Choroid plexus epithelial cell (primary cell): ENCODE measurements at regions not wholly inside any gene's neighbourhood (a gene's known extent, or its start where the extent isn't known, plus 50 kb on each side); places are given as distances from the start of the nearest gene placed in this dataset.

ENCODE experiments used
- DNase-seq: peaks from one replicate; pipeline ENCODE4 v3.0.0-alpha.2; 2010; ENCODE audit warnings: low read depth
- H3K4me3 ChIP-seq: 2 replicates; pipeline ENCODE4 v1.5.1; 2011; ENCODE audit warnings: low read depth, mild to moderate bottlenecking, control low read depth, low read length, moderate library complexity
- CTCF ChIP-seq: conservative IDR thresholded peaks from 2 replicates; pipeline ENCODE4 v1.5.1; 2011; ENCODE audit warnings: low read depth, mild to moderate bottlenecking, control low read depth, inconsistent platforms, low read length, moderate library complexity

- H3K4me3 ChIP-seq, result no peak overlapping the region
- DNase-seq, result no peak
- TF ChIP-seq CTCF, result no peak
These were observed 643.4 kb upstream of the CDH2 start for GRCh38 chr18:28820353-28820752.

GRCh38 chr18:28816155-28816554 lies 639.2 kb upstream of the CDH2 start:
- no peak for DNase-seq
- no peak overlapping the region for H3K4me3 ChIP-seq
- TF ChIP-seq CTCF, result no peak

GRCh38 chr18:28814365-28814764 lies 637.4 kb upstream of the CDH2 start:
- DNase-seq, result no peak
- H3K4me3 ChIP-seq, result no peak overlapping the region
- no peak for TF ChIP-seq CTCF

GRCh38 chr18:28808373-28808772 lies 631.4 kb upstream of the CDH2 start:
- no peak for TF ChIP-seq CTCF
- no peak for DNase-seq
- H3K4me3 ChIP-seq, result no peak overlapping the region

- no peak for TF ChIP-seq CTCF
- DNase-seq, result no peak
- H3K4me3 ChIP-seq, result no peak overlapping the region
These were observed 628.6 kb upstream of the CDH2 start for GRCh38 chr18:28805491-28805890.

- no peak overlapping the region for H3K4me3 ChIP-seq
- no peak for TF ChIP-seq CTCF
- DNase-seq, result no peak
These were observed 627.7 kb upstream of the CDH2 start for GRCh38 chr18:28804512-28805202.

- DNase-seq, result no peak
- H3K4me3 ChIP-seq, result no peak overlapping the region
- no peak for TF ChIP-seq CTCF
These were observed 625.6 kb upstream of the CDH2 start for GRCh38 chr18:28802546-28802945.
